ENCODE measurements at regions not wholly inside any gene's neighbourhood (a gene's known extent, or its start where the extent isn't known, plus 50 kb on each side); places are given as distances from the start of the nearest gene placed in this dataset.

GRCh38 chr2:144074450-144074849, 445.5 kb downstream of the ZEB2 start:
- no peak for DNase-seq

DNA sequence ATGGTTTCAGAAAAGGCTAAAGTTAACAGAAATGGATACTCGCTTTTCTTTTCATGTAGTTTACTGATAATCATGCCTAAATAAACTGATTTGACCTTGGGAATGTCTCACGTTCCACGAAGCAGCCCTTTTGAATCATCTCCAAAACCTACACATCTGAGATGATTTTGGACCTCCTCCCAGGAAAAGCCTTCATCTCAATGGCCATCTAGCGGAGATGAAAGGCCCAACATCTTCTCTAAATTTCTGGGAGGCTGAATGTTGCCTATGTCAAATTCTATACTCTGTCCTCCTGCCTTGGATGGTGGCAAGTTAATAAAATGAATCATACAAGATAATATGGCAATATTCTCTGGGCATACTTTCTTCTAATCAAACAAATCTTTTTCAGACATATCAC, 448.5 kb downstream of the ZEB2 start:
- no peak for DNase-seq

- DNase-seq, result no peak
Observed at GRCh38 chr2:144067506-144067905, 452.4 kb downstream of the ZEB2 start.

DNA sequence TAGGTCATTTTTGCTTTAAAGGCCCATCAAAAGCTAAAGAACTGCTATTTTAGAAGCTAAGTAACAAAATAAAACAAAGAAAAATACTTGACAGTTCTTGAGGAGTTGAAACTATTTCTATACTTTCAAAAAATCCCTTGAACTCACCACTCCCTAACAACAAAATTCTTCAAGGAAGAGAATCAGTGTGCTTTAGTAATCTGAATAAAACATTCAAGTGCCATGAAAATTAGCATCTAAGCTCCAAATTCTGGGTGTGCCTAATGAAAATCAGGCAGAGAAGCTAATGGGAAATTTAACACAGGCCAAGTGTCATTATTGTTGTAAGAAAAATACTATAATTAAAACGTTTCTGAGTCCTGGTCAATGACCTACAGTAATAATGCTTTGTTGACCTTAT, 456.3 kb downstream of the ZEB2 start:
- no peak for DNase-seq

DNA sequence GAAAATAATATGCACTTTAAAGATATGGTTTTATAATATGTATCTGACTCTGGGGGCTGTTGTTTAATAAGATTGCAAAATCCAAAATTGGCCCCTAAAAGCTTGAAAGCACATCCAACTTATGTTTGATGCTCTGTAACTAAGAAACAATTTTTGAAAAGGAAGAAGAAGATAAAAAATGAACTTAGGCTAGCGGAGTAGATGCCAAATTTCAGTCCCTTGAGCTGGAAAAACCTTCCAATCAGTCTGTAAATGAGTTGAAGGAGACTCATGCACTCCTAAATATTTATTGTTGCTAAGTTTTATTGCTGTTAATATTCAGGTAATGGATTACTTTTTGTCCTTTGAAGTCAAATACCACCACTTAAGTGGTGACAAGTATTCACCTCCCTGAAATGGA, 465.0 kb downstream of the ZEB2 start:
- no peak for DNase-seq

DNA sequence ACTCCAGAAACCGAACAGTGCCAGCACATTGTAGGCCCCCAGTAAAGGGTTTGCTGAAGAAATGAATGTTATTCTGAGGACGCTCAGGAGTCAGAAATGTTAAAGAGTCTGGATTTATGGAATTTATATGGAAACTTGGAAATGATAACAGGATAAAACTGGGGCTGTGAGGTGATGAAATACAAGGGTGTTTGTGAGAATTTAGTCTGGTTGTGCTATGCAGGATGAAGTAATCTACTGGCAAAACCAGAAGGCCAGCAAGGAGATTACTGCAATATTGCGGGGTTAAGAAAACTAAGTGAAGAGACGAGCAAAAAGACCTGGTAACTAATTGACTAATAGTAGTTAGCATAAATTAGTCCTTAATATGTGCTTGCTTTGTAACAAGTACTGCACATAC, 467.8 kb downstream of the ZEB2 start:
- DNase-seq, result no peak

DNA sequence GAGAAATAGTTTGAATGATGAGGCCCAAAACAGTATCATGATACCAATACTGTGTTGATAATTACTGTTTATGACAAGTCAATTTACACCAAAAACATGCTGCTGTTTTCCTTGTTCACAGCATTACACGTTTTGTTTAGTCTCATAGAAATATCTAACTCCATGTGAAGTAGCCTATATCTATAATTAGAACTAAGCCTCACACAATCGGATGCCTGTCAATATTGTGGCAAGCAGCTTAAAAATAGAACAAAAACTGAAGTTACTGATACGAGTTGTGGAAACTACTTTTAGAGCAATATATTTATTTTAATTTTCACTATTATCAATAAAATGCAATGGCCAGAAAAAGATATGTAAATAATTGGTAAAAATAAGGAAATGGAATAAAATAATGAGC, 470.8 kb downstream of the ZEB2 start:
- peak; percentile 49 for DNase-seq

GRCh38 chr2:144048631-144049060, 471.3 kb downstream of the ZEB2 start:
- peak; percentile 91 for DNase-seq

DNA sequence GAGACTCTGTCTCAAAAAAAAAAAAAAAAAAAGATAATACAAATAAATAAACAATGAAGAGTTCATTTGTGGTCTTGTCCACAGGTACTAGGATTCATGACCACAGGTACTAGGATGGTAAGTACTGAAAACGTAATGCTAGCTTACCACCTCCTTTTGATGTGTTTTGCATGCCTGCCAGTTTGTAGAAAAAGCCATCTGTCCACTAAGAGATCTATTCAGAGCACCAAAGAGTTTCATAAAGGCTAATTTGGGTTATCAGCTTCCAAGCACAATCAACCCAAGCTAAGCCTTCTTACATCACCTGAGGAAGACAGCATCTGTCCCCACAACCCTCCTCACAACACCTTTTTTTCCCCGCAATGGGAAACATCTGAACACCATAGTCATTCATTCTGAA, 477.2 kb downstream of the ZEB2 start:
- no peak for DNase-seq

- DNase-seq, result no peak
Observed at GRCh38 chr2:144041612-144042011, 478.3 kb downstream of the ZEB2 start.

DNA sequence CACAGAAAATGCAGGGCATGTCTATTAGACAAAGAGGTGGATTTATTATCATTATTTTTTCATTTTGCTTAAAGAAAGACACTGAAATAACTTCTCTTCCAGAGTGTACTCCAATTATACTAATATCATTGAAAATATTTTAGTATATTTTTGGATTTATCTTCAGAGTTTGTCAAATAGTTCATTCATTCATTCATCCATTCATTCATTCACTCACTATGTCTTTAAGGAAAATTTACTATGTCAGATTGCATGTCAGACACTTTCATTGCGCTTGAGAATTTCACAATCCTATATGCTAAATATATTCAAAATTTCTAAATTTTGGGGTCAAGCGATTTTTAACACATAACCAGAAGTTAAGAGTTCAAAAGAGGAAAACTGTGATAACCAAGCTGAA, 479.1 kb downstream of the ZEB2 start:
- DNase-seq, result no peak

- no peak for DNase-seq
Observed at GRCh38 chr2:144032566-144032965, 487.4 kb downstream of the ZEB2 start.

DNA sequence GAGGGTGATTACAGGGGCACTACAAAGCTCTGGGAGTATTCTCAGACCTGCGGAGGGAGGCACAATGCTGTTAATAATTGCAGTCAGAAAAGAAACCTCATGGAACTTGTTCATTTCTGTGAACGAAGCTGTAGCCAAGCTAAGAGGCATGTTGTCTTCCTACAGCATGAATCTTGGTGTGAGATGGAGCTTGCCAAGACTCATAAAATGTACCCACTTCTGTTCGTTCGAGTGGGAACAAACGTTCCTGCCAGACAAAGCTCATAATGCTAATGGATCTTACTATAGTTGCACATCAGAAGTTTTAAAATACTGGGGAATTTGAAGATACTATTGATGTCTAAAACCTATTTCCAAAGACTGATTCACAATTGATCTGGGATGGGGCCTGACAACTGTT, 489.1 kb downstream of the ZEB2 start:
- DNase-seq, result no peak

DNA sequence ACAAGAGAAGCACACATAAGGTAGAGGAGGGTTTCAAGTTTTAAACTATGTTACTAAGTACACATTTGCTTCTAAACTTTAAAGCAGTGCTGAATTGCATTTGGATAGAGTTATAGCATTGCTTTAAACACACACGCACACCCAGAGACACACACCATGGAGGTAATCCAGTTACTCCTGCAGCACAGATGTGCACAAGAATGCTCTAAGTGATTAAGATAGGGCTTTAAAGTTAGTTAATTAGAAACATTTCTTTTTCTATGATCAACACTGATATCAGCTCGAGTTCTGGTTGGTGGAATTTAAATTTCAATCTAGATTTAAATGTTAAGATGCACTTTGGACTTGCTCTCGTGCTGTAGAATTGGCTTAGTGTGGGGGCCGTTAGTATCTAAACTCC, 492.3 kb downstream of the ZEB2 start:
- DNase-seq, result no peak

- no peak for DNase-seq
Observed at GRCh38 chr2:144026753-144027152, 493.2 kb downstream of the ZEB2 start.

GRCh38 chr2:144020047-144020446, 499.9 kb downstream of the ZEB2 start:
- DNase-seq, result no peak

DNA sequence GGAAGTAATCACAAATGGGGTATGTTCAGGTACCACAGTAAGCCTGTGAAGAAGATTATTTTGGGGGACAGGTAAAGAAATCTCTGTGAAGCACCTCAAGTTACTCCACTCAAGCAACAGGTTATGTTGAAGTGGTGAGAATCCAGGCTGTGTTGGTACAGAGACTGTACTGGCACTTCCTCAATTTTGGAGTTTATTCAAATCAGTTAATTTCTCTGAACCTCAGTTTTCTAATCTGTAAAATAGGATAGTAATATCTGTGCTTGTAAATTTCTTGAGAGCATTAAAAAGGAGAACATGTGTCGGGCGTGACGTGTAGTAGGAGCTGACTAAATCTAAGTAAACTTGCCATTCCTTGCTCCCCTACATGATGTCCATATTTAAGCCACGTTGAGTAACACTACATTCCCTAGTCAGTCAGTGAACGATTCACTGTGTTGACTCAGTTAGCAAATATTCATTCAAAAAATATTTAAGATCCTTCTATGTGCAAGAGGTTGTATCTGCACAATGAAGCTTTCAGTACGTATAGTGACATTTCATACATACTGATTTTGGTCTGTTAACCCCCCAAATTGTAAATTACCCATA, 504.2 kb downstream of the ZEB2 start:
- no peak for DNase-seq

GRCh38 chr2:144015036-144015435, 504.9 kb downstream of the ZEB2 start:
- DNase-seq, result no peak

DNA sequence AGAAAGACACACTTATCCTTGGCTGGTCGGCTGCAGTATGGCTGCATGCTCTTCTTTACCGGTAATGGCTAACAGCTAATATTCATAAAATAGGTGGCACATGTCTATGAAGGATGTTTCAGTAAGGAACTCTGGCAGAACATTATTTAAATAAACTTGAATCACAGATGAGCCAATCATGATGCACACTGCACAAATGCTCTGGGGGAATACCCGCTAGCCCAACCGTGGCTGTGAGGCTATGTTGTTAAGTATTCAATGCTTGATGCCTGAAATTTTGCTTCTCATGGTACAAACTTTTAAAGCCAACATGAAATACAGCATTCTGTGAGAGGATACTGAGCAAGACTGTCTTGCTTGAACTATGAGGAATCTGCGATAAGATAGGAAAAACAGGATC, 505.8 kb downstream of the ZEB2 start:
- DNase-seq, result no peak

DNA sequence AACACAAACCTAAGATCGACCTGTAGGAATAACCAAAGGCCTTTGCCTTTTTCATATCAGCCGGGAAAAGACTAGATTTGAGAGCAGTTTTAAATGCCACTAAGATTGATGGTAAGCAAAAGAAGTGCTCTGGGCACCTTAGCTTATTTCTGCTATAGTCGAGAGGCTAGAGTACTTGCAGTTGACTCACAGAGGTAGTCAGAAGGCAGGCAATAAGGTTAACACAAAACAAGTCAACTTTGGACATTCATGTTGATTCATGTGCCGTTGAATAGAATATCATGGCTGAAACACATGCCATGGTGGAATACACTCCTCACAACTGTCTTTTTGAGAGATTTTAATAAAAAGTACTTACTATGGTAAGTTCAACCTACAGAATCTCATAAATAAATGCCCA, 507.6 kb downstream of the ZEB2 start:
- no peak for DNase-seq

DNA sequence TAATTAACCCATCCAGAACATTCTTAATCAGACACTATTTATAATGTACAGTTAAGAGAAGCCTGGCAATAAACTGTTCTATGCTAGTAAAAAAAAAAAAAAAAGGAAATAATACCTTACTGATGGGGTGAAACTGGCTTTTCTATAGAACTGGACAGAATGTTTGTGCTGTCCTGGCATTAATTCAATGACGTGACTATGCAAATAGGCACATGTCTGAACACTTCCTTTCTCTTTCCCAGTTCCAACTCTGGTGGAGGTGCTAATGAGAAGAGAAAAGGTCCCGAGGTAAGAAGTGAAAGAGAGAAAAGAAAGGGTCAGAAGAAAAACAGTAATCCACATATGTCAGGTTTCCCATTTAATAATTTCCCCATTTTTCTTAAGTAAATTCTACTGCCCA, 508.4 kb downstream of the ZEB2 start:
- DNase-seq, result no peak

DNA sequence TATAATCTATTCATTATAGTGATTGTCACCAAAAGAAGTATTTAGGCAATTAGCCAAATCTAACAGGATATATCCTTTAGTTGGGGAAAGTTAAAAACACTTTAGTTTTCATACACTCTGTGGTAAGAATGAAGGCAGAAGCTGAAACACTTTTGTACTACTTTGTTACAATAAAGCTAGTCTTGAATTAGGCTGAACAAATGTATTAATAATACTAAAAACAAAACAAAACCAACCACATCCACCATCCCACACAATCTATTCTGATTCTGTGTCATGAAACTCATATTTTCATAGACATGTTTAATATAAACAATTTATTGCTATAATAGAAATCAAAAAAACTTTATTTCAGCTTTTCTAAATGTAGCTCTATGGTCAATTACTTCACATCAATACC, 508.8 kb downstream of the ZEB2 start:
- no peak for DNase-seq

- DNase-seq, result no peak
Observed at GRCh38 chr2:144010096-144010836, 509.7 kb downstream of the ZEB2 start.

GRCh38 chr2:144006139-144006538, 513.8 kb downstream of the ZEB2 start:
- DNase-seq, result no peak

DNA sequence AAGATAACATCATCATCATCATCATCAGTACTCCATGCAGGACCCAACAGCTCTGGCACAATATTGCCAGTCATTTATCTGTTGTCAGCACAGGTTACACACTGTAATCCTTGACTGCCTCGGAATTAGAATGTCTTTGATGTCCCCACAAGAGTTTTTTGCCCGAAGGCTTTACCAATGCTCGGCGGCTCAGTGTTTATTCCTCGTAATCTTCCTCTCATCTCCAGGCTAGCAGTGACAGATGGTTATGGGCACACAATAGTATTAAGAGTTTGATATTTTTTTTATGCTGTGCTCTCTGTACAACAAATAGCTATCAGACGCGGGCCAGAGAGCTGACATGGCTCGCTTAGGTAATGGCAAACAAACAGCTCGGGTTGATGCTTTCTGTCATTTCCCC, 515.2 kb downstream of the ZEB2 start:
- DNase-seq, result no peak
